ENCODE measurements at regions not wholly inside any gene's neighbourhood (a gene's known extent, or its start where the extent isn't known, plus 50 kb on each side); places are given as distances from the start of the nearest gene placed in this dataset.
A peak's percentile ranks its signal among the peaks of the same experiment; 100 is the strongest.

GRCh38 chr2:94939349-94939748 is 68.1 kb downstream of the TEKT4 start:
- DNase-seq (ENCODE audit: low read depth in 2 of 2) = no peak

GRCh38 chr2:94947097-94948016 is 76.1 kb downstream of the TEKT4 start:
- DNase-seq (ENCODE audit: low read depth in 2 of 2) = no peak

- no peak for DNase-seq (ENCODE audit: low read depth in 2 of 2)
Measured at GRCh38 chr2:94955702-94956101, 69.8 kb upstream of the MAL start.

GRCh38 chr2:94956797-94957391 is 68.6 kb upstream of the MAL start:
- DNase-seq (ENCODE audit: low read depth in 2 of 2) = peak in 1 of 2 experiments; percentile 18

- DNase-seq (ENCODE audit: low read depth in 2 of 2) = no peak
Measured at GRCh38 chr2:94958245-94958644, 67.3 kb upstream of the MAL start.

- no peak for DNase-seq (ENCODE audit: low read depth in 2 of 2)
Measured at GRCh38 chr2:94960266-94960665, 65.2 kb upstream of the MAL start.

- no peak for DNase-seq (ENCODE audit: low read depth in 2 of 2)
Measured at GRCh38 chr2:94960751-94961150, 64.8 kb upstream of the MAL start.

- no peak for DNase-seq (ENCODE audit: low read depth in 2 of 2)
Measured at GRCh38 chr2:94964193-94964592, 61.3 kb upstream of the MAL start.

GRCh38 chr2:94966689-94967088 is 58.8 kb upstream of the MAL start:
- no peak for DNase-seq (ENCODE audit: low read depth in 2 of 2)

GRCh38 chr2:94970353-94970752 is 55.2 kb upstream of the MAL start:
- no peak for DNase-seq (ENCODE audit: low read depth in 2 of 2)

All from stimulated activated CD4-positive, alpha-beta T cell treated with anti-CD3 and anti-CD28 coated beads, Interleukin-12 subunit alpha, Interleukin-12 subunit beta, amount 100 ng/mL, for 24 hours (primary cell).